ENCODE measurements at regions not wholly inside any gene's neighbourhood (a gene's known extent, or its start where the extent isn't known, plus 50 kb on each side); places are given as distances from the start of the nearest gene placed in this dataset.

DNA sequence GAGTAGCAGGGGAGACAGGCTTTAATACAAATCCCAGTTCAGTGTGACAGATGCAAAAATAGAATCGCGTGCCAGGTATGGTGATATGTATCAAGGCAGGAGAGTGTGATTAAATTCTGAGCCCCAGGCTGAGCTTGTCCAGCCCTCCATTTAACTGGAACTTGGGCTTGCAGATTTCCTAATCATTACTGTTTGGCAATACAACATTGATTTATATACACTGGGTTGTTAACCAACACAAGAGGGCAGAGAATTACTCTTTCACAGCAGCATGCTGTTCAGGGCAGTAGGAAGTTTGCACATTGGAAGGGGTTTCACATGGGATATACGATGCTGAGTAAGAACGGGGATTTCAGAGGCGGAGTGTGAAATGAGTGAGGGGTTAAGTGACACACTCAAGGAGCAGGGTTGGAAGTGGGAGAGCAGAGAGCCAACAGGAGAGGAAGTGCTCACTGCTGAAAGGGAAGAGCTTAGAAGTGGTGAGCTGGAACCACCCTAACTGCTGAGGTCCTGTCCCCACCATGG, 70.8 kb upstream of the ATXN1 start:
- intact Hi-C loops (cut with DNase I; ENCODE audit: low total_unique reads), result no loop called here
- Histone ChIP-seq H3K4me3 (no peak overlapping the region), H3K4me1 (no peaks in the 10 kb centered on the region), H3K36me3 (no peaks in the 10 kb centered on the region), H3K27me3 (no peaks in the 10 kb centered on the region), H3K9me3 (no peaks in the 10 kb centered on the region), H3K27ac (no peak overlapping the region)
- DNase-seq, result no peak
- TF ChIP-seq POLR2A (IDR thresholded peaks at IDR 0.05), result no peak
- TF ChIP-seq, protein P1, sequence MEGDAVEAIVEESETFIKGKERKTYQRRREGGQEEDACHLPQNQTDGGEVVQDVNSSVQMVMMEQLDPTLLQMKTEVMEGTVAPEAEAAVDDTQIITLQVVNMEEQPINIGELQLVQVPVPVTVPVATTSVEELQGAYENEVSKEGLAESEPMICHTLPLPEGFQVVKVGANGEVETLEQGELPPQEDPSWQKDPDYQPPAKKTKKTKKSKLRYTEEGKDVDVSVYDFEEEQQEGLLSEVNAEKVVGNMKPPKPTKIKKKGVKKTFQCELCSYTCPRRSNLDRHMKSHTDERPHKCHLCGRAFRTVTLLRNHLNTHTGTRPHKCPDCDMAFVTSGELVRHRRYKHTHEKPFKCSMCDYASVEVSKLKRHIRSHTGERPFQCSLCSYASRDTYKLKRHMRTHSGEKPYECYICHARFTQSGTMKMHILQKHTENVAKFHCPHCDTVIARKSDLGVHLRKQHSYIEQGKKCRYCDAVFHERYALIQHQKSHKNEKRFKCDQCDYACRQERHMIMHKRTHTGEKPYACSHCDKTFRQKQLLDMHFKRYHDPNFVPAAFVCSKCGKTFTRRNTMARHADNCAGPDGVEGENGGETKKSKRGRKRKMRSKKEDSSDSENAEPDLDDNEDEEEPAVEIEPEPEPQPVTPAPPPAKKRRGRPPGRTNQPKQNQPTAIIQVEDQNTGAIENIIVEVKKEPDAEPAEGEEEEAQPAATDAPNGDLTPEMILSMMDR (IDR thresholded peaks at IDR 0.05), result no peak

DNA sequence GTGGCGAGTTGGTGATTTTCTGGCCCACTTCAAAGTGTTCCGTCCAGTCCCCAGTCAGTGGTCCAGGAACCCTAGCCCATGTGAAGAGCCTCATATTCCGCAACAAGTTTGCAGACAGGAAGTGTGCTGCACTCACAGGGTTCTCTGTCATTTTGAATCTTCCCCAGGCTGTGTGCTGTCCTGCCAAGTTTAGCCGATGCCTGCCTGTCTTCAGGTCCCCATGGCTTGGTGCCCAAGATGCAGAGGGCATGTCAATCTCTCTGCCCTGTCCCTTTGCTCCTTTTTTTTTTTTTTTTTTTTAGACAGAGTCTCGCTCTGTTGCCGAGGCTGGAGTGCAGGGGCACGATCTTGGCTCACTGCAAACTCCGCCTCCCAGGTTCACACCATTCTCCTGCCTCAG, 69.9 kb upstream of the ATXN1 start:
- Histone ChIP-seq H3K27ac (no peak overlapping the region), H3K4me1 (no peaks in the 10 kb centered on the region), H3K36me3 (no peaks in the 10 kb centered on the region), H3K27me3 (no peaks in the 10 kb centered on the region), H3K9me3 (no peaks in the 10 kb centered on the region), H3K4me3 (no peak overlapping the region)
- no peak for DNase-seq
- intact Hi-C loops (cut with DNase I; ENCODE audit: low total_unique reads), result no loop called here
- no peak for TF ChIP-seq POLR2A (IDR thresholded peaks at IDR 0.05)
- TF ChIP-seq, protein P1 (IDR thresholded peaks at IDR 0.05), result no peak

DNA sequence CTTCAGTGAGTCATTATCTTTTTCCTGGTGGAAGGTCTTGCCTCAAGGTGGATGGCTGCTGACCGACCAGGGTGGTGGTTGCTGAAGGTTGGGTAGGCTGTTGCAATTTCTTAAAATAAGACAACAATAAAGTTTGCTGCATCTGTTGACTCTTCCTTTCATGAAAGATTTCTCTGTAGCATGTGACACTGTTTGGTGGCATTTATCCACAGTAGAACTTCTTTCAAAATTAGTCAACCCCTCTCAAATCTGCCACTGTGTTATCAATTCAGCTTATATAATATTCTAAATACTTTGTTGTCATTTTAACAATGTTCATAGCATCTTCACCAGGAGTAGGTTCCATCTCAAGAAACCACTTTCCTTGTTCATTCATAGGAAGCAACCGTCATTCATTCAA, 66.8 kb upstream of the ATXN1 start:
- intact Hi-C loops (cut with DNase I; ENCODE audit: low total_unique reads), result no loop called here

DNA sequence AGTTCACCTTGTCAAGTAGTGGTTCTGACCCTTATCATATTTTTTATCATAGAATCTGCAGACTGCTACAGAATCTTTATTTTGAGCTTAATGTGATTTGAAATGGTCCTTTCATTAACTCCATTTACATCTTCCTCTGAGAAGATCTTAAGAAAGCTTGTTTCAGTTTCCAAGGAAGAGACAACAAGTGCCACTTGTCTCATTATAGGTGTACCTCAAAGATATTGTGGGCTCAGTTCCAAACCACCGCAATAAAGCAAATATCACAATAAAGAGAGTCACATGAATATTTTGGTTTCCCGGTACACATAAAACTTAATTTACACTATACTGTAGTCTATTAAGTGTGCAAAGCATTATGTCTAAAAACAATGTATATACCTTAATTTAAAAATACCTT, 66.4 kb upstream of the ATXN1 start:
- no peak for DNase-seq
- Histone ChIP-seq H3K27me3 (no peaks in the 10 kb centered on the region), H3K27ac (no peak overlapping the region), H3K9me3 (no peaks in the 10 kb centered on the region), H3K36me3 (no peaks in the 10 kb centered on the region), H3K4me1 (no peaks in the 10 kb centered on the region), H3K4me3 (no peak overlapping the region)
- TF ChIP-seq, protein P1 (IDR thresholded peaks at IDR 0.05), result no peak
- TF ChIP-seq POLR2A (IDR thresholded peaks at IDR 0.05), result no peak
- intact Hi-C loops (cut with DNase I; ENCODE audit: low total_unique reads), result no loop called here

More for the DNA sequence above, 66.8 kb upstream of the ATXN1 start:
- no peaks in the 10 kb centered on the region for H3K4me1 ChIP-seq
- no peaks in the 10 kb centered on the region for H3K9me3 ChIP-seq
- no peak for DNase-seq
- TF ChIP-seq, protein P1 (IDR thresholded peaks at IDR 0.05), result no peak
- TF ChIP-seq POLR2A (IDR thresholded peaks at IDR 0.05), result no peak
- H3K4me3 ChIP-seq, result no peak overlapping the region
- H3K27ac ChIP-seq, result no peak overlapping the region
- no peaks in the 10 kb centered on the region for H3K36me3 ChIP-seq
- no peaks in the 10 kb centered on the region for H3K27me3 ChIP-seq

DNA sequence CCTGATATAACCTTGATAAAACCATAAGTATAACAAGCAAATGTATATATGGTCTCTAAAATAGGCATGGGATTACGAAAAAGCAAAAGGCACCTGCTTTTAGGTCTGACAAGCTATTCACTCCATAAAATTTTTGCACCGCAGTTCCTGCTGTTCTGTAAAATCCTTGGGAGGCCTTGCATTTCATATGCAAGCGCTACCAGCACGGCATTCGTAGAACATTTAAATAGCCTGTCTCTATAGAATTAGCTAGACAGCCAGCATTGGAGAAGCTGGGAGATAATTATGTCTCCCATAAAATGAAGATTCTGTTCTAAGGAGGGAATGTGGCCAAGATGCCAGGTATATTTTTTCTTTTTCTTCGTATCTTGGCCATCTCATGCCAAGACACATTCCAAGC, 64.5 kb upstream of the ATXN1 start:
- H3K4me1 ChIP-seq, result no peaks in the 10 kb centered on the region
- intact Hi-C loops (cut with DNase I; ENCODE audit: low total_unique reads), result no loop called here
- no peaks in the 10 kb centered on the region for H3K27me3 ChIP-seq
- no peaks in the 10 kb centered on the region for H3K36me3 ChIP-seq
- no peak overlapping the region for H3K4me3 ChIP-seq
- no peak for TF ChIP-seq POLR2A (IDR thresholded peaks at IDR 0.05)
- TF ChIP-seq, protein P1 (IDR thresholded peaks at IDR 0.05), result no peak
- no peaks in the 10 kb centered on the region for H3K9me3 ChIP-seq
- H3K27ac ChIP-seq, result no peak overlapping the region
- no peak for DNase-seq
